ENCODE measurements at regions not wholly inside any gene's neighbourhood (a gene's known extent, or its start where the extent isn't known, plus 50 kb on each side); places are given as distances from the start of the nearest gene placed in this dataset.
A peak's percentile ranks its signal among the peaks of the same experiment; 100 is the strongest.
"Not testable (repeated sequence)": the region's sequence is repeated elsewhere in the genome, so short reads cannot be mapped to it uniquely, and the experiment has no call there.

DNA sequence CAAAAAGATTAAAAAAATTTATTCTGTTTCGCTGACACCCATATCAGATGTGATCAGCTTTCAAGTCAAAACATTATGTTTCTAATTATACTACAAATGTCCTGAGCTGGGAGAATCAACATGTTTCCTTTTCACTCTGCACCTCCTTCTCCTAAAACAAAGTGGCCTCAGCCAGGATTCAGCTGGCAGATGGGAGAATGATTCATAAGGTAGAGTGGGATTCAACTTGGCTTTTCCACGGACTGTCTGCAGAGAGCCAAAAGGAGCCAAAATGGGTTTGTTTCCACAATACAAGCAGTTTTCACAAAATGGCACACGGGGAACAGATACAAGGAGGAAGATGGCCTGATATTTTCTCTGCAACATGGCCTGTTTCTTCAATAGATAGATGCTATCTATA is 376.5 kb upstream of the PRKCQ start:
- no peak overlapping the region for H3K27ac Mint-ChIP-seq
- no peaks in the 10 kb centered on the region for H3K27me3 Mint-ChIP-seq (ENCODE audit: insufficient read depth)
- no peaks in the 10 kb centered on the region for H3K9me3 Mint-ChIP-seq
- intact Hi-C loops (cut with micrococcal nuclease), result no loop called here
- no peak overlapping the region for H3K4me3 Mint-ChIP-seq
- DNase-seq (ENCODE audit: low spot score), result no peak
- H3K36me3 Mint-ChIP-seq (ENCODE audit: low read depth), result no peaks in the 10 kb centered on the region
- peaks cover 16% of the 10 kb centered on the region for H3K4me1 Mint-ChIP-seq (ENCODE audit: low read depth)

DNA sequence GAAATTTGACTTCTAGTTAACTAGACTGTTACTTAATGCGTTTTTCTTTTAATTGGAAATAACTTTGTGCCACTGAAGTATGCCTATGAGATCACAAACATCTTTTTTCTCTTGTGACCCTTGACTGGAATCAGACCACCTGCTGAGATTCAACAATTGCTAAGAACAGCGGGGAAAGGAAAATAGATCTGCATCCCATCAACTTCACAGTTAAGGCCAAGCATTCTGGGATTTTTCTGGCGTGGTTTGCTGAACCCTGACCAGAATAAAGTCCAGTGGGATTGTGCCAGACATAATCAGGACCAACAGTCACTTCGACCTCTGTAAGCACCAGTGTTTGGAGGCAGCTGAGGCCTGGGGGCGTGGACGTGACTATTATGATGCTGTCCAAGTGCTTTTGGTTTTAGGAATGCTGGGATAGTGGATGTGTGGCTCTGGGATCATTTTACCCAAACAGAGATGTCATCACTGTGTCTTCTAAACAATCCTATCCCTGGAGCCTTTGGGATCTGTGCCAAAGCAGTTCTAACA is 373.3 kb upstream of the PRKCQ start:
- H3K4me1 Mint-ChIP-seq (ENCODE audit: low read depth), result peaks cover 5% of the 10 kb centered on the region

DNA sequence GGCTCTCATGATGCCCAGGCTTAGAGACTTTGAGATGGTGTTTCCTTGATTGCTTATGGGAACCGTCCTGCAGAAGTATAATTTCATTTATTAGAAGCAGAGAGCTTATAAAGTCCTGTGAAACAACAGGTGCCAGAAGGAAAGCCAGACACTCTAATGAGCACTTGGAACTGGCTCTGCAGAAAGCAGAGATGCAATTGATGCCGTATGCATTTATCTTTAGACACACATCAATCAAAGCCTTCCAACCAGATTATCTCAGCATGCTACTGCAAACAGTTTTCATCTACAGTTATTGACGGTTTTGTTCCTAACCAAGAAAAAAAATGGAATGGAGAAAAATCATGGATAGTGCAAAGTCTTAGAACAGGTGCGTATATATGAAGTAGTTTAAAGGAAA is 371.7 kb upstream of the PRKCQ start:
- Mint-ChIP-seq H3K27ac (no peak overlapping the region), H3K4me1 (ENCODE audit: low read depth) (no peaks in the 10 kb centered on the region), H3K9me3 (peaks cover 9% of the 10 kb centered on the region), H3K4me3 (no peak overlapping the region), H3K36me3 (ENCODE audit: low read depth) (peaks cover 3% of the 10 kb centered on the region), H3K27me3 (ENCODE audit: insufficient read depth) (peaks cover 16% of the 10 kb centered on the region)
- DNase-seq (ENCODE audit: low spot score), result no peak
- intact Hi-C loops (cut with micrococcal nuclease), result no loop called here

More for the DNA sequence above, 373.3 kb upstream of the PRKCQ start:
- no peak overlapping the region for H3K27ac Mint-ChIP-seq
- intact Hi-C loops (cut with micrococcal nuclease), result no loop called here
- peaks cover 3% of the 10 kb centered on the region for H3K36me3 Mint-ChIP-seq (ENCODE audit: low read depth)
- no peak for DNase-seq (ENCODE audit: low spot score)
- H3K27me3 Mint-ChIP-seq (ENCODE audit: insufficient read depth), result peaks cover 7% of the 10 kb centered on the region
- H3K9me3 Mint-ChIP-seq, result peaks cover 9% of the 10 kb centered on the region
- no peak overlapping the region for H3K4me3 Mint-ChIP-seq

DNA sequence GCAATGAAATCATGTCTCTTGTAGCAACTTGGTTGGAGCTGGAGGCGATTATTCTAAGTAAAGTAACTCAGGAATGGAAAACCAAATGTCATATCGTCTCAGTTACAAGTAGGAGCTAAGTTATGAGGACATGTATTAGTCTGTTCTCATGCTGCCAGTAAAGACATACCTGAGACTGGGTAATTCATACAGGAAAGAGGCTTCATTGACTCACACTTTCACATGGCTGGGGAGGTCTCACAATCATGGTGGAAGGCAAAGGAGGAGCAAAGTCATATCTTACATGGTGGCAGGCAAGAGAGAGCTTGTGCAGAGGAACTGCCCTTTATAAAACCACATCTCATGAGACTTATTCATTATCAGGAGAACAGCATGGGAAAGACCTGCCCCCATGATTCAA is 370.1 kb upstream of the PRKCQ start:
- intact Hi-C loops (cut with micrococcal nuclease), result no loop called here
- no peak for DNase-seq (ENCODE audit: low spot score)

DNA sequence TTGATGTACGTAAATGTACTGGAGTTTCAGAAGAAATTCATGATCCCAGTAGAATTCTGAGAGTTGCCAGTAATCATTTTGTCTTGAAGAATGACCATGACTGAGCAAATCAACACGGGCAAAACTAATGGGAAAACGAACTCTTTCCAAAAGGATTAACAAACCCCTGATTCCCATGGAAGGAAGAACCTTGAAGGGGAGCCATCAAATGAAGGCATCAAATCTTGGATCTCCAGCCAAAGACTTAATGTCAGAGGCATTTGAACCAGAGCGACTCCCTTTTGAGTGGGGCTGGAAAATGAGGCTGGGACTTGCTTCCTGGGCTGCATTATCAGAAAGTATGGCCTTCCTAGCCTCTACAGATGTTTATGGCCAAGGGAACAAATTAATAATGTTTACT is 364.4 kb upstream of the PRKCQ start:
- no peaks in the 10 kb centered on the region for H3K36me3 Mint-ChIP-seq (ENCODE audit: low read depth)
- H3K27me3 Mint-ChIP-seq (ENCODE audit: insufficient read depth), result peaks cover 22% of the 10 kb centered on the region
- intact Hi-C loops (cut with micrococcal nuclease), result no loop called here
- H3K4me1 Mint-ChIP-seq (ENCODE audit: low read depth), result no peaks in the 10 kb centered on the region
- H3K9me3 Mint-ChIP-seq, result peaks cover 1% of the 10 kb centered on the region
- no peak overlapping the region for H3K4me3 Mint-ChIP-seq
- no peak for DNase-seq (ENCODE audit: low spot score)
- no peak overlapping the region for H3K27ac Mint-ChIP-seq

More for the DNA sequence above, 370.1 kb upstream of the PRKCQ start:
- no peaks in the 10 kb centered on the region for H3K4me1 Mint-ChIP-seq (ENCODE audit: low read depth)
- H3K27ac Mint-ChIP-seq, result no peak overlapping the region
- H3K4me3 Mint-ChIP-seq, result no peak overlapping the region
- H3K27me3 Mint-ChIP-seq (ENCODE audit: insufficient read depth), result peaks cover 17% of the 10 kb centered on the region
- H3K36me3 Mint-ChIP-seq (ENCODE audit: low read depth), result peaks cover 3% of the 10 kb centered on the region
- peaks cover 9% of the 10 kb centered on the region for H3K9me3 Mint-ChIP-seq

DNA sequence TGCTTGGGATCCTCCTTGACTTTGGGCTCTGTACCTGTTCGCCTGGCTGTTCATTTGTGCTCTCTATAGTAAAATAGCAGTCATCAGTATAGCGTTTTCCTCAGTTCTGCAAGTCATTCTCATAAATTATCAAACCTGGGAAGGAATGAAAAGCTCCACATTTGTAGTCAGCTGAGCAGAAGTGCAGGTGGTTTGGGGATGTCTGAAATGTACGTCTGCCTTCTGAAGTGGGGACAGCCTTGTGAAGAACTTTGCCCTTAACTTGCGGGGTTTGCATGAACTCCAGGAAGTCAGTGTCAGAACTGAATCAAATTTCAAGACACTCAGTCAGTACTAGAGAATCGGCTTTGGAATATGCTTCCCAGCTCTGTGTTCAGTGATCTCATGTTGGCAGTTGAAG is 358.3 kb upstream of the PRKCQ start:
- Mint-ChIP-seq H3K4me3 (no peak overlapping the region), H3K27me3 (ENCODE audit: insufficient read depth) (peaks cover 14% of the 10 kb centered on the region)

DNA sequence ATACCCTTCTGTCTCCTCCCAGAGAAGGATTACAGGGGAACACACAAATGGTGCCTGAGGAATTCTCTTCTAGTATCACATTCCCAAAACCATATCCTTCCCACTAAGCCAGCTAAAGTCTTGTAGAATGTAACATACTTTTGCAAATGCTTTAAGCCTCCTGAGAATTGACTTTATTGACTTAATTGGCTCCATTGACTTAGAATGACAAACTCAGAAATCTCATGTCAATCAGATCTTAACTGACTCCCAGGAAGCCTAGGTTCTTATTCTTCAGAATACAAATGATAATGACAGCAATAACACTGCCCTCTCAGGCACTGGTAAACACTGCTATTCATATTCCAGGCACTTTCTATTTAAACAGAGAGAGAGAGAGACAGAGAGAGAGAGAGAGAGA is 356.9 kb upstream of the PRKCQ start:
- no peak overlapping the region for H3K4me3 Mint-ChIP-seq

More for the DNA sequence above, 358.3 kb upstream of the PRKCQ start:
- intact Hi-C loops (cut with micrococcal nuclease), result no loop called here
- peaks cover 13% of the 10 kb centered on the region for H3K9me3 Mint-ChIP-seq
- no peaks in the 10 kb centered on the region for H3K36me3 Mint-ChIP-seq (ENCODE audit: low read depth)
- no peak for DNase-seq (ENCODE audit: low spot score)
- H3K4me1 Mint-ChIP-seq (ENCODE audit: low read depth), result no peaks in the 10 kb centered on the region
- H3K27ac Mint-ChIP-seq, result no peak overlapping the region

DNA sequence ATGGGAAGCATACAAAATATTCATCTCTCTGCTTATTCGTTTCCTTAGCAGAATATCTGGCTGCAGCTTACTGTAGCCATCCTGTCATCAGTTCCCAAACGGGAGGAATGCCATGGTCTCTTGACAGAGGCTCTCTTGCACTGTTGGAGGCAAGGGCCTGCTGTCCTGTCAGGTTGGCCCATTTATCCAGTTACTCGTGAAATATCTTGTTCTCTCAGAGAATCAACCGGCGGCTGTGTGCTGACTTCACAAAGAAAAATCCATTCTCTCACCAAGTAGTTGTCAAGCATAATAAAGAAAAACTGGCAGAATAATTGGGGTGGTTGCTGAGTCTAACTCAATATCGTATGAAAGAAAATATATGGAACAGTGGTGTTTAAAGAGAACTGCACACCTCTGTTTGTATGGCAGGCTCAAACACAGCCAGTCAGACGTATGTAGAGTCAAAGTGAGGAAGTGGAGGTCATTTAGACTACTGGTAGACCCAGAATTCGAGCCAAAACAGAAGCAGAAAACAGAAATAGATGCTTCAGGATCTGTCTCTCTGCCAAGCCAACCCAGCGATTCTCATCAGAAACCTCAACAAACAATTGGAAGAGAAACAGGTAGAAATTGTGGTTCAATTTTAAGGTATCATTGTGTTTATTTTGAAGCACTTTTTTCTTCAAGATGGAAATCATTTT is 349.2 kb upstream of the PRKCQ start:
- no peak overlapping the region for H3K27ac Mint-ChIP-seq
- H3K9me3 Mint-ChIP-seq, result peaks cover 15% of the 10 kb centered on the region
- intact Hi-C loops (cut with micrococcal nuclease), result loop anchor here (5.0 to 10.0 kb wide), 4 partner anchors 308 to 1136 kb away; partner anchors contain the start of genes ATP5F1C and KIN
- peaks cover 10% of the 10 kb centered on the region for H3K36me3 Mint-ChIP-seq (ENCODE audit: low read depth)
- peak overlapping the region; percentile 19 for H3K4me3 Mint-ChIP-seq
- peaks cover 54% of the 10 kb centered on the region for H3K4me1 Mint-ChIP-seq (ENCODE audit: low read depth)
- peaks cover 6% of the 10 kb centered on the region for H3K27me3 Mint-ChIP-seq (ENCODE audit: insufficient read depth)
- no peak for DNase-seq (ENCODE audit: low spot score)

More for the DNA sequence above, 356.9 kb upstream of the PRKCQ start:
- H3K4me1 Mint-ChIP-seq (ENCODE audit: low read depth), result no peaks in the 10 kb centered on the region
- peaks cover 19% of the 10 kb centered on the region for H3K27me3 Mint-ChIP-seq (ENCODE audit: insufficient read depth)
- H3K27ac Mint-ChIP-seq, result no peak overlapping the region
- no peaks in the 10 kb centered on the region for H3K36me3 Mint-ChIP-seq (ENCODE audit: low read depth)
- peaks cover 13% of the 10 kb centered on the region for H3K9me3 Mint-ChIP-seq
- intact Hi-C loops (cut with micrococcal nuclease), result no loop called here
- DNase-seq (ENCODE audit: low spot score), result no peak

DNA sequence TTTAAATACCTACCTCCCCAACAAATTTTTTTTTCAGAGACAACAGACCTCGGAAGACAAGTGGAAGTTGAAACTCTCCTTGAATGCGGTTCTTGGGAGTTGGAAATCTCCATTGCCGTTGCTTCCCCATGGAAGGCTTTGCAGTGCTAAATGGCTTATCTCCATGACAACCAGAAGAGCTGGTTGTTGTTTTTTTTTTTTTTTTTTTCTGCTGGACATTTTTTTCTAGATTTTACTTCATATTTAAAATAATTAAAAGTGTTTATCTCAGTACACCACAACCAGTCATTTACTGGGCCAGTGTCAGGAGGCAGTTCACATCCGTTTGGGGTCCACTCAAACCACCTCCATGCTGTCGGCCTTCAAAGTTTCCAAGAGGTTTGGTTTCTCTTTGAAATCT is 348.5 kb upstream of the PRKCQ start:
- Mint-ChIP-seq H3K9me3 (peaks cover 15% of the 10 kb centered on the region), H3K27ac (peak overlapping the region; percentile 97), H3K36me3 (ENCODE audit: low read depth) (peaks cover 10% of the 10 kb centered on the region), H3K4me1 (ENCODE audit: low read depth) (peaks cover 58% of the 10 kb centered on the region), H3K4me3 (peak overlapping the region; percentile 73), H3K27me3 (ENCODE audit: insufficient read depth) (peaks cover 6% of the 10 kb centered on the region)
- intact Hi-C loops (cut with micrococcal nuclease), result loop anchor here (1.0 to 10.0 kb wide), 5 partner anchors 120 to 1136 kb away; partner anchors contain the start of genes ATP5F1C and KIN
- no peak for DNase-seq (ENCODE audit: low spot score)

DNA sequence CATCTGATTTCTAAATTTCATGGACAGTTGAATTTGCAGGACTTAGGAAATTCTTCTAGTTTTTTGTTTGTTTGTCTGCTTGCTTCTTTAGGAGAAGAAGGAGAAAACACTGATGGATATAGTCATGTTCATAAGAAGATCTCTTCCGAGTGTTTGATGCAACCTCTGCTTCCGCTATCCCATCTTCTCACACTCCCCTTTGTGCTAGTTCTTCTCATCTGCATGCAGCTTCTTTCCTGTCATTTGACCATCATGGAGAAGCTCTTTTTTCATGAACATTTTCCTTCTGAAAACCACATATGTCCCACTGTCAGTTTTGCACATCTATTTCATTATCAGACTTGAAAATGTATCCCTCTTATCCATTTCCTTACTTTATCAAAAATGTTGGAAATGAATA is 346.9 kb upstream of the PRKCQ start:
- intact Hi-C loops (cut with micrococcal nuclease), result loop anchor here (2.0 to 10.0 kb wide), 7 partner anchors 32 to 1138 kb away; partner anchors contain the start of genes ATP5F1C and KIN
- H3K4me1 Mint-ChIP-seq (ENCODE audit: low read depth), result peaks cover 58% of the 10 kb centered on the region
- peaks cover 15% of the 10 kb centered on the region for H3K9me3 Mint-ChIP-seq
- H3K27me3 Mint-ChIP-seq (ENCODE audit: insufficient read depth), result no peaks in the 10 kb centered on the region
- peaks cover 10% of the 10 kb centered on the region for H3K36me3 Mint-ChIP-seq (ENCODE audit: low read depth)
- peak overlapping the region; percentile 68 for H3K4me3 Mint-ChIP-seq
- no peak for DNase-seq (ENCODE audit: low spot score)
- H3K27ac Mint-ChIP-seq, result peak overlapping the region; percentile 82

DNA sequence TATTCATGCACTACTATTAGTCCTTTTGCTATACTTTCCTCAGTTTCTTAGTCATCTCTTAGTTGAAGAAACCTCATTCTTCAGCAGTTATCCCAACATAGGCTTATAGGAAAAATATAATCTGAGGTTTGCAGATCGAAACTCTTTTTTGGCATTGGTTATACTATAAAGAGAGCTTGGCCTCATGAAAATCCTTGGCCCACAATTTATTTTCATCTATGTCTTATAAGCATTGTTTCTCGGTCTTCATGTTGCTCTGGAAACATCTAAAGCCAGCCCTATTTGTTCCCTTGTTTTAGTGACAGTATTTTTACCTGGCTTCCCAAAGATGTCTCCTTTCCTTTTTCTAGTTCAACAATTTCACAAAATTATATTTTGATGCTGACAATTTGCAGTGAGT is 345.1 kb upstream of the PRKCQ start:
- Mint-ChIP-seq H3K27me3 (ENCODE audit: insufficient read depth) (no peaks in the 10 kb centered on the region), H3K36me3 (ENCODE audit: low read depth) (peaks cover 7% of the 10 kb centered on the region), H3K4me1 (ENCODE audit: low read depth) (peaks cover 64% of the 10 kb centered on the region), H3K27ac (peak overlapping the region; percentile 41), H3K9me3 (peaks cover 11% of the 10 kb centered on the region), H3K4me3 (no peak overlapping the region)
- intact Hi-C loops (cut with micrococcal nuclease), result loop anchor here (5.0 to 10.0 kb wide), 4 partner anchors 312 to 1140 kb away; partner anchors contain the start of genes ATP5F1C and KIN
- no peak for DNase-seq (ENCODE audit: low spot score)

DNA sequence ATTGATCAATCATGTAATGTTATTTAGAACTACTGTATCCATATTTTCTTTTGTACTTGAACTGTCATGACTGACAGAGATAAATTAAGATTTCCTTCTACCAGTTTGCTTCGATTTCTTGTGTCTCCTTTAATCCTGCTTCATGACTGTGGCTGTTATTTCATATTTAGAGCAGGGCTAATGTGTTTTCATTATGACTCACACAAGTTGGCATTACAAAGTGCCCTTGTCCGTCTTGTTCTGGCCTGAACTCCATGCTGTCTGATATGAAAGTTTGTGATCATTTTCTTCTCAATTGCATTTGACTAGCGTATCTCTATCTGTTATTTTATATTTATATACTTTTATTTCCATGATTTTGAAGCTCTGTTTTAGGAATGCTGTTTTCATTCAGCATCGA is 344.1 kb upstream of the PRKCQ start:
- peaks cover 61% of the 10 kb centered on the region for H3K4me1 Mint-ChIP-seq (ENCODE audit: low read depth)
- H3K36me3 Mint-ChIP-seq (ENCODE audit: low read depth), result peaks cover 4% of the 10 kb centered on the region
- no peak for DNase-seq (ENCODE audit: low spot score)
- intact Hi-C loops (cut with micrococcal nuclease), result loop anchor here (5.0 to 10.0 kb wide), 5 partner anchors 333 to 1141 kb away; partner anchors contain the start of genes ATP5F1C and KIN
- H3K27ac Mint-ChIP-seq, result no peak overlapping the region
- H3K4me3 Mint-ChIP-seq, result no peak overlapping the region
- peaks cover 1% of the 10 kb centered on the region for H3K9me3 Mint-ChIP-seq
- no peaks in the 10 kb centered on the region for H3K27me3 Mint-ChIP-seq (ENCODE audit: insufficient read depth)

DNA sequence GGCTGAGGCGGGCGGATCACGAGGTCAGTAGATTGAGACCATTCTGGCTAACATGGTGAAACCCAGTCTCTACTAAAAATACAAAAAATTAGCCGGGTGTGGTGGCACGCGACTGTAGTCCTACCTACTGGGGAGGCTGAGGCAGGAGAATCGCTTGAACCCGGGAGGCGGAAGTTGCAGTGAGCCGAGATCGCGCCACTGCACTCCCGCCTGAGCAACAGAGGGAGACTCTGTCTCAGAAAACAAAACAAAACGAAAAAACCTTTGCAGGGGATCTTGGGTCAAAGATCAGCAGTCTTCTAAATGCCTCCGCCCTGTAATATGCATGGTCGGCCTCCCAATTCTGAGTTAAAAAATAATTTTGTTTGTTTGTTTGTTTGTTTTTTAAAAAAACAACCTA is 340.9 kb upstream of the PRKCQ start:
- not testable (repeated sequence) for H3K36me3 Mint-ChIP-seq (ENCODE audit: low read depth); H3K27ac Mint-ChIP-seq
- intact Hi-C loops (cut with micrococcal nuclease), result loop anchor here (2.0 to 10.0 kb wide), 7 partner anchors 272 to 1144 kb away; partner anchors contain the start of genes ATP5F1C and KIN

More for the DNA sequence above, 340.9 kb upstream of the PRKCQ start:
- peaks cover 41% of the 10 kb centered on the region for H3K4me1 Mint-ChIP-seq (ENCODE audit: low read depth)
- not testable (repeated sequence) for H3K4me3 Mint-ChIP-seq; DNase-seq (ENCODE audit: low spot score); H3K9me3 Mint-ChIP-seq; H3K27me3 Mint-ChIP-seq (ENCODE audit: insufficient read depth)

All from activated T-helper 1 cell treated with anti-CD3 and anti-CD28 coated beads, Interleukin-12 subunit alpha, Interleukin-12 subunit beta, Interleukin-2, Interleukin-4 antibody, amounts not matched to agents 30 ng/mL and 10 ng/mL and 1 ng/mL, durations not matched to agents 14 hours and 24 hours and 36 hours (primary cell).